ENCODE measurements at regions not wholly inside any gene's neighbourhood (a gene's known extent, or its start where the extent isn't known, plus 50 kb on each side); places are given as distances from the start of the nearest gene placed in this dataset.

GRCh38 chr5:167482555-167482954 is 808.9 kb upstream of the WWC1 start:
- H3K27ac ChIP-seq (ENCODE audit: low read depth, low read length): no peak overlapping the region
- H3K4me3 ChIP-seq (ENCODE audit: low read length in 3 of 3): no peak overlapping the region
- no peaks in the 10 kb centered on the region for H3K9me3 ChIP-seq (ENCODE audit: control insufficient read depth in 3 of 3, low read length in 3 of 3)
- H3K36me3 ChIP-seq (ENCODE audit: control insufficient read depth in 3 of 3, insufficient read depth in 3 of 3, low read length in 3 of 3): no peaks in the 10 kb centered on the region
- no peaks in the 10 kb centered on the region for H3K4me1 ChIP-seq (ENCODE audit: control insufficient read depth in 3 of 3, insufficient read depth in 3 of 3, low read length in 3 of 3)
- H3K9ac ChIP-seq (ENCODE audit: low read depth in 1 of 3, low read length in 3 of 3): no peak overlapping the region
- no peaks in the 10 kb centered on the region for H3K27me3 ChIP-seq (ENCODE audit: control insufficient read depth in 3 of 3, insufficient read depth in 3 of 3, low read length in 3 of 3)

GRCh38 chr5:167485061-167485774 is 806.2 kb upstream of the WWC1 start:
- H3K9me3 ChIP-seq (ENCODE audit: control insufficient read depth in 3 of 3, low read length in 3 of 3): no peaks in the 10 kb centered on the region
- H3K27ac ChIP-seq (ENCODE audit: low read depth, low read length): no peak overlapping the region
- H3K4me3 ChIP-seq (ENCODE audit: low read length in 3 of 3): no peak overlapping the region
- H3K9ac ChIP-seq (ENCODE audit: low read depth in 1 of 3, low read length in 3 of 3): no peak overlapping the region
- H3K36me3 ChIP-seq (ENCODE audit: control insufficient read depth in 3 of 3, insufficient read depth in 3 of 3, low read length in 3 of 3): no peaks in the 10 kb centered on the region
- no peaks in the 10 kb centered on the region for H3K27me3 ChIP-seq (ENCODE audit: control insufficient read depth in 3 of 3, insufficient read depth in 3 of 3, low read length in 3 of 3)
- no peaks in the 10 kb centered on the region for H3K4me1 ChIP-seq (ENCODE audit: control insufficient read depth in 3 of 3, insufficient read depth in 3 of 3, low read length in 3 of 3)

GRCh38 chr5:167488371-167488770 is 803.1 kb upstream of the WWC1 start:
- no peaks in the 10 kb centered on the region for H3K4me1 ChIP-seq (ENCODE audit: control insufficient read depth in 3 of 3, insufficient read depth in 3 of 3, low read length in 3 of 3)

GRCh38 chr5:167489202-167489601 is 802.2 kb upstream of the WWC1 start:
- Histone ChIP-seq H3K4me1 (ENCODE audit: control insufficient read depth in 3 of 3, insufficient read depth in 3 of 3, low read length in 3 of 3) (no peaks in the 10 kb centered on the region), H3K36me3 (ENCODE audit: control insufficient read depth in 3 of 3, insufficient read depth in 3 of 3, low read length in 3 of 3) (no peaks in the 10 kb centered on the region), H3K9ac (ENCODE audit: low read depth in 1 of 3, low read length in 3 of 3) (no peak overlapping the region)

More at GRCh38 chr5:167488371-167488770, 803.1 kb upstream of the WWC1 start:
- no peaks in the 10 kb centered on the region for H3K27me3 ChIP-seq (ENCODE audit: control insufficient read depth in 3 of 3, insufficient read depth in 3 of 3, low read length in 3 of 3)
- H3K9me3 ChIP-seq (ENCODE audit: control insufficient read depth in 3 of 3, low read length in 3 of 3): no peaks in the 10 kb centered on the region
- no peak overlapping the region for H3K4me3 ChIP-seq (ENCODE audit: low read length in 3 of 3)
- H3K9ac ChIP-seq (ENCODE audit: low read depth in 1 of 3, low read length in 3 of 3): no peak overlapping the region
- H3K36me3 ChIP-seq (ENCODE audit: control insufficient read depth in 3 of 3, insufficient read depth in 3 of 3, low read length in 3 of 3): no peaks in the 10 kb centered on the region
- no peak overlapping the region for H3K27ac ChIP-seq (ENCODE audit: low read depth, low read length)

GRCh38 chr5:167503926-167504720 is 787.3 kb upstream of the WWC1 start:
- Histone ChIP-seq H3K27me3 (ENCODE audit: control insufficient read depth in 3 of 3, insufficient read depth in 3 of 3, low read length in 3 of 3) (no peaks in the 10 kb centered on the region), H3K4me1 (ENCODE audit: control insufficient read depth in 3 of 3, insufficient read depth in 3 of 3, low read length in 3 of 3) (no peaks in the 10 kb centered on the region), H3K4me3 (ENCODE audit: low read length in 3 of 3) (no peak overlapping the region), H3K9me3 (ENCODE audit: control insufficient read depth in 3 of 3, low read length in 3 of 3) (no peaks in the 10 kb centered on the region), H3K9ac (ENCODE audit: low read depth in 1 of 3, low read length in 3 of 3) (no peak overlapping the region), H3K27ac (ENCODE audit: low read depth, low read length) (no peak overlapping the region), H3K36me3 (ENCODE audit: control insufficient read depth in 3 of 3, insufficient read depth in 3 of 3, low read length in 3 of 3) (no peaks in the 10 kb centered on the region)

More at GRCh38 chr5:167489202-167489601, 802.2 kb upstream of the WWC1 start:
- Histone ChIP-seq H3K9me3 (ENCODE audit: control insufficient read depth in 3 of 3, low read length in 3 of 3) (no peaks in the 10 kb centered on the region), H3K4me3 (ENCODE audit: low read length in 3 of 3) (no peak overlapping the region), H3K27ac (ENCODE audit: low read depth, low read length) (no peak overlapping the region), H3K27me3 (ENCODE audit: control insufficient read depth in 3 of 3, insufficient read depth in 3 of 3, low read length in 3 of 3) (no peaks in the 10 kb centered on the region)

- no peaks in the 10 kb centered on the region for H3K4me1 ChIP-seq (ENCODE audit: control insufficient read depth in 3 of 3, insufficient read depth in 3 of 3, low read length in 3 of 3)
- no peak overlapping the region for H3K27ac ChIP-seq (ENCODE audit: low read depth, low read length)
Measured at GRCh38 chr5:167507463-167508233, 783.8 kb upstream of the WWC1 start.

GRCh38 chr5:167509076-167509475 is 782.4 kb upstream of the WWC1 start:
- Histone ChIP-seq H3K9me3 (ENCODE audit: control insufficient read depth in 3 of 3, low read length in 3 of 3) (no peaks in the 10 kb centered on the region), H3K9ac (ENCODE audit: low read depth in 1 of 3, low read length in 3 of 3) (no peak overlapping the region), H3K4me1 (ENCODE audit: control insufficient read depth in 3 of 3, insufficient read depth in 3 of 3, low read length in 3 of 3) (no peaks in the 10 kb centered on the region), H3K4me3 (ENCODE audit: low read length in 3 of 3) (no peak overlapping the region), H3K27me3 (ENCODE audit: control insufficient read depth in 3 of 3, insufficient read depth in 3 of 3, low read length in 3 of 3) (no peaks in the 10 kb centered on the region), H3K27ac (ENCODE audit: low read depth, low read length) (no peak overlapping the region), H3K36me3 (ENCODE audit: control insufficient read depth in 3 of 3, insufficient read depth in 3 of 3, low read length in 3 of 3) (no peaks in the 10 kb centered on the region)

More at GRCh38 chr5:167507463-167508233, 783.8 kb upstream of the WWC1 start:
- H3K36me3 ChIP-seq (ENCODE audit: control insufficient read depth in 3 of 3, insufficient read depth in 3 of 3, low read length in 3 of 3): no peaks in the 10 kb centered on the region
- H3K9ac ChIP-seq (ENCODE audit: low read depth in 1 of 3, low read length in 3 of 3): no peak overlapping the region
- H3K27me3 ChIP-seq (ENCODE audit: control insufficient read depth in 3 of 3, insufficient read depth in 3 of 3, low read length in 3 of 3): no peaks in the 10 kb centered on the region
- H3K9me3 ChIP-seq (ENCODE audit: control insufficient read depth in 3 of 3, low read length in 3 of 3): no peaks in the 10 kb centered on the region
- no peak overlapping the region for H3K4me3 ChIP-seq (ENCODE audit: low read length in 3 of 3)

- no peak overlapping the region for H3K9ac ChIP-seq (ENCODE audit: low read depth in 1 of 3, low read length in 3 of 3)
- no peak overlapping the region for H3K4me3 ChIP-seq (ENCODE audit: low read length in 3 of 3)
- H3K36me3 ChIP-seq (ENCODE audit: control insufficient read depth in 3 of 3, insufficient read depth in 3 of 3, low read length in 3 of 3): no peaks in the 10 kb centered on the region
- H3K27ac ChIP-seq (ENCODE audit: low read depth, low read length): no peak overlapping the region
- H3K9me3 ChIP-seq (ENCODE audit: control insufficient read depth in 3 of 3, low read length in 3 of 3): no peaks in the 10 kb centered on the region
- no peaks in the 10 kb centered on the region for H3K4me1 ChIP-seq (ENCODE audit: control insufficient read depth in 3 of 3, insufficient read depth in 3 of 3, low read length in 3 of 3)
- no peaks in the 10 kb centered on the region for H3K27me3 ChIP-seq (ENCODE audit: control insufficient read depth in 3 of 3, insufficient read depth in 3 of 3, low read length in 3 of 3)
Measured at GRCh38 chr5:167511276-167511675, 780.2 kb upstream of the WWC1 start.

- no peaks in the 10 kb centered on the region for H3K27me3 ChIP-seq (ENCODE audit: control insufficient read depth in 3 of 3, insufficient read depth in 3 of 3, low read length in 3 of 3)
- no peaks in the 10 kb centered on the region for H3K36me3 ChIP-seq (ENCODE audit: control insufficient read depth in 3 of 3, insufficient read depth in 3 of 3, low read length in 3 of 3)
- no peak overlapping the region for H3K9ac ChIP-seq (ENCODE audit: low read depth in 1 of 3, low read length in 3 of 3)
- H3K9me3 ChIP-seq (ENCODE audit: control insufficient read depth in 3 of 3, low read length in 3 of 3): no peaks in the 10 kb centered on the region
- no peak overlapping the region for H3K4me3 ChIP-seq (ENCODE audit: low read length in 3 of 3)
- no peak overlapping the region for H3K27ac ChIP-seq (ENCODE audit: low read depth, low read length)
- no peaks in the 10 kb centered on the region for H3K4me1 ChIP-seq (ENCODE audit: control insufficient read depth in 3 of 3, insufficient read depth in 3 of 3, low read length in 3 of 3)
Measured at GRCh38 chr5:167512111-167512510, 779.3 kb upstream of the WWC1 start.

GRCh38 chr5:167513381-167513780 is 778.1 kb upstream of the WWC1 start:
- H3K27me3 ChIP-seq (ENCODE audit: control insufficient read depth in 3 of 3, insufficient read depth in 3 of 3, low read length in 3 of 3): no peaks in the 10 kb centered on the region
- H3K9ac ChIP-seq (ENCODE audit: low read depth in 1 of 3, low read length in 3 of 3): no peak overlapping the region
- no peak overlapping the region for H3K27ac ChIP-seq (ENCODE audit: low read depth, low read length)
- H3K4me1 ChIP-seq (ENCODE audit: control insufficient read depth in 3 of 3, insufficient read depth in 3 of 3, low read length in 3 of 3): no peaks in the 10 kb centered on the region
- no peak overlapping the region for H3K4me3 ChIP-seq (ENCODE audit: low read length in 3 of 3)
- H3K9me3 ChIP-seq (ENCODE audit: control insufficient read depth in 3 of 3, low read length in 3 of 3): no peaks in the 10 kb centered on the region
- no peaks in the 10 kb centered on the region for H3K36me3 ChIP-seq (ENCODE audit: control insufficient read depth in 3 of 3, insufficient read depth in 3 of 3, low read length in 3 of 3)

Data from skeletal muscle tissue (tissue), 3 donors.